GM12864 (cell line): ENCODE measurements at regions not wholly inside any gene's neighbourhood (a gene's known extent, or its start where the extent isn't known, plus 50 kb on each side); places are given as distances from the start of the nearest gene placed in this dataset.

Experiments used
- DNase-seq: peaks from one replicate; pipeline ENCODE4 v3.0.0-alpha.2; 2011; ENCODE audit warnings: low read depth
- H3K4me3 ChIP-seq: 2 replicates; pipeline ENCODE4 v1.5.1; 2011; ENCODE audit warnings: mild to moderate bottlenecking, low read depth, low read length, control low read depth
- TF ChIP-seq, protein P1 (sequence below): IDR thresholded peaks from 2 replicates; pipeline ENCODE4 v1.5.1; 2011; ENCODE audit warnings: low read depth, mild to moderate bottlenecking, moderate library complexity, low read length, control low read depth, inconsistent platforms; ENCODE audit errors: missing control alignments

DNA sequence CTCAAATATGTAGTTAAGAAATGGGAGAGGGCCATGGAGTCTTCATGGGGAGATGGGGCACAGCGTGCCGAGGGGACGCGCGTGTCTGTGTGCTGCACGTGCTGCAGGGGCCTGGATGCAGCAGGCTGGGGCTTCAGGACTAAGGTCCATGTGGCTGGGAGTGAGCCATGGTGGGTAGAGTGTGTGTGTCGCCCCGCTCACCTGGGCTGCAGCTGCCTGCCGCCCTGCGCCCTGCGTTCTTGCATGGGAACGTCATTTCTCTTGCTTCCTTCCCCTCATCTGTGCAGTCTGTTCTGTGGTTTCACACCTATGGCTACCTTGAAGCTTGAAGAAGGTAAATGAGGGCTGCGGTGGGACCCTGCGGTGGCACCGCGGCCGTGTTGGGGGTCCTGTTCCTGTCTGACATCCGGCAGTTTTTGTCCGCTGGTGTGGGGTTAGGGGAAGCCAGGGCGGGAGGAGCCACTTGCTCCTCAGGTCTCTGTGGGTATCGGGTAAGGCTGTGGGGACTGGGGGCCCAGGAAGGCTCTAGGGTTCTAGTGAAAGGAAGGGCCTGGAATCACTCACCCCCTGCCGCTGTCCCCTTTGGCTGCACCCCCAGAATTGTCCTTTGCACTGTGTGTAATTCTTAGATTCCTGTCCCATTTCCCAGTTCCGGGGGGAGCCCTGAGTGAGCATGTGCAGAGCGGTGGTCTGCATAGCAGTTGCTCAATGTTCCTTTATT, 54.1 kb upstream of the HS6ST1 start:
- H3K4me3 ChIP-seq, result no peak overlapping the region
- TF ChIP-seq, protein P1, sequence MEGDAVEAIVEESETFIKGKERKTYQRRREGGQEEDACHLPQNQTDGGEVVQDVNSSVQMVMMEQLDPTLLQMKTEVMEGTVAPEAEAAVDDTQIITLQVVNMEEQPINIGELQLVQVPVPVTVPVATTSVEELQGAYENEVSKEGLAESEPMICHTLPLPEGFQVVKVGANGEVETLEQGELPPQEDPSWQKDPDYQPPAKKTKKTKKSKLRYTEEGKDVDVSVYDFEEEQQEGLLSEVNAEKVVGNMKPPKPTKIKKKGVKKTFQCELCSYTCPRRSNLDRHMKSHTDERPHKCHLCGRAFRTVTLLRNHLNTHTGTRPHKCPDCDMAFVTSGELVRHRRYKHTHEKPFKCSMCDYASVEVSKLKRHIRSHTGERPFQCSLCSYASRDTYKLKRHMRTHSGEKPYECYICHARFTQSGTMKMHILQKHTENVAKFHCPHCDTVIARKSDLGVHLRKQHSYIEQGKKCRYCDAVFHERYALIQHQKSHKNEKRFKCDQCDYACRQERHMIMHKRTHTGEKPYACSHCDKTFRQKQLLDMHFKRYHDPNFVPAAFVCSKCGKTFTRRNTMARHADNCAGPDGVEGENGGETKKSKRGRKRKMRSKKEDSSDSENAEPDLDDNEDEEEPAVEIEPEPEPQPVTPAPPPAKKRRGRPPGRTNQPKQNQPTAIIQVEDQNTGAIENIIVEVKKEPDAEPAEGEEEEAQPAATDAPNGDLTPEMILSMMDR, result no peak
- DNase-seq, result no peak

DNA sequence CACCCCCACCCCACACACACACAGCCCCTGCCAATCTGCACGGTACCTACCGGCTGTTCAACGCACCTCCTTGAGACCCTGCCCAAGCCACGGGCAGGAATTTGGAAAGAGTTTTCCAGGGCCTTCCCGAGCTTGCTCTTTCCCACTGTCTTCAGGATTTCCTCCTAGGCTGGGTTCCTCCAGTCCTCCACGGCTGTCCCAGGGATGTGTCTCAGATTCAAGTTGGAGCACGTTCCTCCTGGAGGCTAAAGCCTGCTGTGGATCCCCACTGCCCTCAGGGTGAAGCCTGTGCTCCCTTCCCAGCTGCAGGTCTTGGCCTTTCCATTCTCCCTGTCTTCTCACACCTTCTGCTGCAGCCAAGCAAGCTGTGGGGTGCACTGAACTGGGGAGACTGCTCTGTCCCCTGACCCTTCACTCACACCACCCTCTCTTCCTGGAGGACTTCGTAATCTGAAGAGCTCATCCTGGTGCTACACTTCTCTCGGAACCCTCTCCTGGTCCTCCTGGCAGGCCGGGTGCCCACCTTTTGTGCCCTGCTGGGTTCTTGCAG, 54.9 kb upstream of the HS6ST1 start:
- H3K4me3 ChIP-seq, result no peak overlapping the region
- TF ChIP-seq, protein P1, result no peak
- no peak for DNase-seq

DNA sequence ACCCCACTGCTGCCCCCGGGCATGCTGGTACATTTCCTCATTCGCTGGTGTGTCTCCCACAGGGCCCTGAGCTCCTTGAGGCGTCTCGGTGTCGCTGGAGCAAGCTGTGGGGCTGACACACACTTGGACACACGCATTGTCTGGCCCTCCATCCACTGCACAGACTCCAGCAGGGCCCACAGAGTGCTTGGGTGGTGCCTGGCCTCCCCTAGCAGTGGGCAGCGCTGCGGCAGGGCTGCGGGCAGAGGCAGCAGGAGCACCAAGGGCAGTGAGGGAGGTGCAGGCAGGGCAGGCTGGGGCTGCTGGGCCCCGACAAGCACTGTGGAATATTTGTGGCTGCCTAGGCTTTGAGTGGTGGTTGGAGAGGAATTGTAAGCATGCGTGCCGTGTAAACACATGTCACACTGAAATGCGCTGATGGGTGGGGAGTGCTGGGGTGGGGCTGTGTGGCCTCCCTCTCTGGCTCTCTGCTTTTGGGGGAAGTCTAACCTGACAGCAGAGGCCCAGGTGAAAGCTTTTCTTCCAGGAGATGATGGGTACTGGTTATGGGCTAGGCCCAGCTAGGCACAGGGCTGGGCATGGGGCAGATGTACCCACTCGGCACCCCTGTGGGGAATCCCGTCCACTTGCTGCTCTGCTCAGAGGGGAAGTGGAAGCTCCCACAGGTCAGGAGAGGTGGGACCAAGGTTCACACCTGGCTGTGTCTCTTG, 55.5 kb upstream of the HS6ST1 start:
- TF ChIP-seq, protein P1, result no peak
- DNase-seq, result no peak

DNA sequence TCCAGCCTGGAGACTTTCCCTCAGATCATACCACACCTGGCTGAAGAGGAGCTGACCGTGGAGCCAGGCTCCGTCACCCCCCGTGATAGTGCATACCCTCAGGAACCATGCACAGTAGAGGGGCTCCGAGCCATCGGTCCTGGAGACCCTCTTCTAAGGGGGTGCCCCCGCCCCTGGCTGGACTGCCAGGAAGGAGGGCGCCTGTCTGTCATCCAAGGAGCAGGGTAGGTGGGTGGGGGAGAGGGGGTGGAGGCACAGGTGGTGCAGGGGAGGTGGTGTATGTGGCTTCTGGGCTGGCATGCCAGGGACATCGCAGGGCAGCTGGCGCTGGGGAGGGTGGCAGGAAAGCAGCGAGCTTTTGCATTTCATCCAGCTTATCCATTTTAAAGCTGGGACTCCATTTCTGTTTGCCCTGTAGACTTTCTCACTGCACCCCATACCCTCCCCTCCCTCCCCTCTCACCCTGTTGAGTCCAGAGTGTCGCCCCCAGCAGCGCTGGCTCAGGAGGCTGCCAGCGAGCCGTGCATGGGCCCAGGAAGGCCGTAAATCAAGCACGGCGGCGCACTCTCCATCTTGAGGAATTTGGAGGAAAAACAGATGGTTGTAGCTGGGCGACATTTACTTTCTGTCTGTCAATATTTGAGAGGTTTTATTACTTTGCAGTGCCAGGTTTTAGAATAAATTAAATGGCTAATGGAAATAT, 56.2 kb upstream of the HS6ST1 start:
- H3K4me3 ChIP-seq, result no peak overlapping the region
- no peak for DNase-seq
- TF ChIP-seq, protein P1, result no peak

More for the DNA sequence above, 55.5 kb upstream of the HS6ST1 start:
- H3K4me3 ChIP-seq, result no peak overlapping the region

DNA sequence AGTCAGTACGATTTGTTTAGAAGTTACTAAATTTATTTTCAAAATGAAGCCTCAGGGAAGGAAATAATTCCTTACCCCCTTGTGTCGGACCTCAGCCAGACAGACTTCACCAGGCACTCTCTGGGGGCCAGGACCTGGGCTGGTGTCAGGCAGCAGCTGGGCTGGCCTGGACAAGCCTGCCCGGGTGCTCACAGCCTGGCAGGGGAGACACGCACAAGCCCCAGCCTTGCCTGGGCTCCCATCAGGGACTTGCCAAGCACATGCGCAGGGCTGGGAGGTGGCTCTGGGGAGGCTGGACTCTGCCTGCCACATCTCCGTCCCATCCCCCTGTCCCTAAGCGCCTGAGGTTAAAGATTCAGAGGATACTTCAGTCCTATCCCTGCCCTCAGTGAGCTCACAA, 56.8 kb upstream of the HS6ST1 start:
- H3K4me3 ChIP-seq, result no peak overlapping the region
- TF ChIP-seq, protein P1, result no peak
- no peak for DNase-seq

DNA sequence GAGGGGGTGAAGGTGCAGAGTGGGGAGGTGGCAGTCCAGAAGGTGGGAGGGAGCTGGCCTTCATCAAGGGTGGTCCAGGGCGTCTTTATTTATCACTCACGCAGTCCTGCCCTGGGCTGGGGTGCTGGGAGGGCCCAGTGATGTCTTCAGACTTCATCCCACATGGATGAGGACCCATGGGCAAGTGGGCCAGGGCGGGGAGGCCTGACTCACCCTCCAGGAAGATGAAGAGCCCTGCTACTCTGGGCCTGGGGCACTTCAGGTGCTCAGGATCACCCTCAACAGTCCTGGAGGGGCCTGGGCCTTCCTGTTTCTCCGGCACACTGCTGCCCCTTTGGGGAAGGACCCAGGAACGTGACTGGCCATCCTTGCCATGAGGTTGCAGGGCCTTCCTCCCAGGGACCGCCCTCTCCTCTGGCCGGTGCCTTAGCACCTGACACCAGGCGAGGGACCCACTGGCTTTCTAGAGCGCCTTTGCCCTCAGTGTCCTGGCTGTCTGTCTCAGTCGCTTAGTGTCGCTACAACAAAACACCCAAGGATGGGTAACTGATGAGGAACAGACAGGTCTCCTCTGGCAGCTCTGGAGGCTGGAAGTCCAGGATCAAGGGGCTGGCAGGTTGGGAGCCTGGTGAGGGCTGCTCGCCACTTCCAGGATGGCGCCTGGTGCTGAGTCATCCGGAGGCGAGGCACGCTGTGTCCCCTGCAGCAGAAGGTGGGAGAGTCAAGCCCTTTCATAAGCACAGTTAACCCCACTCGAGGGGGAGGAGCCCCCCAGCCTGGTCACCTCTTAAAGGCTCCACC, 57.8 kb upstream of the HS6ST1 start:
- H3K4me3 ChIP-seq, result no peak overlapping the region
- TF ChIP-seq, protein P1, result no peak
- DNase-seq, result no peak
